COLO668 (cell line): ENCODE measurements at regions not wholly inside any gene's neighbourhood (a gene's known extent, or its start where the extent isn't known, plus 50 kb on each side); places are given as distances from the start of the nearest gene placed in this dataset.

Experiments
- DNase-seq: peaks from one replicate; lab custom pipeline; 2025; ENCODE audit not compliant: unreplicated experiment; lab: John Stamatoyannopoulos, UW

GRCh38 chr5:124240732-124241131 lies 505.7 kb downstream of the ZNF608 start:
- no peak for DNase-seq

- DNase-seq, result peak; percentile 1
Observed at GRCh38 chr5:124239572-124239971, 506.9 kb downstream of the ZNF608 start.

GRCh38 chr5:124238350-124238749 lies 508.1 kb downstream of the ZNF608 start:
- no peak for DNase-seq

- DNase-seq, result no peak
Observed at GRCh38 chr5:124237206-124237695, 509.2 kb downstream of the ZNF608 start.

GRCh38 chr5:124236361-124237205 lies 509.9 kb downstream of the ZNF608 start:
- peak; percentile 8 for DNase-seq

GRCh38 chr5:124235576-124235975 lies 510.9 kb downstream of the ZNF608 start:
- no peak for DNase-seq

GRCh38 chr5:124234770-124235562 lies 511.5 kb downstream of the ZNF608 start:
- DNase-seq, result no peak

- DNase-seq, result no peak
Observed at GRCh38 chr5:124234022-124234769, 512.2 kb downstream of the ZNF608 start.

- no peak for DNase-seq
Observed at GRCh38 chr5:124232515-124232914, 513.9 kb downstream of the ZNF608 start.

GRCh38 chr5:124231802-124232201 lies 514.6 kb downstream of the ZNF608 start:
- no peak for DNase-seq

GRCh38 chr5:124231230-124231629 lies 515.2 kb downstream of the ZNF608 start:
- no peak for DNase-seq

GRCh38 chr5:124230456-124230855 lies 516.0 kb downstream of the ZNF608 start:
- DNase-seq, result no peak

GRCh38 chr5:124229352-124229751 lies 517.1 kb downstream of the ZNF608 start:
- no peak for DNase-seq

GRCh38 chr5:124227914-124228313 lies 518.5 kb downstream of the ZNF608 start:
- DNase-seq, result no peak

- no peak for DNase-seq
Observed at GRCh38 chr5:124220418-124220817, 526.0 kb downstream of the ZNF608 start.

GRCh38 chr5:124212934-124213333 lies 533.5 kb downstream of the ZNF608 start:
- no peak for DNase-seq

GRCh38 chr5:124210111-124210910 lies 536.1 kb downstream of the ZNF608 start:
- no peak for DNase-seq

GRCh38 chr5:124207118-124207517 lies 539.3 kb downstream of the ZNF608 start:
- DNase-seq, result no peak

- DNase-seq, result no peak
Observed at GRCh38 chr5:124206540-124206939, 539.9 kb downstream of the ZNF608 start.

- no peak for DNase-seq
Observed at GRCh38 chr5:124203303-124203702, 543.1 kb downstream of the ZNF608 start.
